Skeletal muscle satellite cell (primary cell): ENCODE measurements at regions not wholly inside any gene's neighbourhood (a gene's known extent, or its start where the extent isn't known, plus 50 kb on each side); places are given as distances from the start of the nearest gene placed in this dataset.

Experiments used
- H3K27me3 ChIP-seq: 2 replicates; pipeline ENCODE4 v1.7.0; 2013; ENCODE audit warnings: low read length; ENCODE audit not compliant: control insufficient read depth, insufficient read depth
- H3K36me3 ChIP-seq: 2 replicates; pipeline ENCODE4 v1.7.0; 2013; ENCODE audit warnings: mild to moderate bottlenecking, control low read depth, low read length; ENCODE audit not compliant: insufficient read depth
- H3K4me1 ChIP-seq: 2 replicates; pipeline ENCODE4 v1.7.0; 2013; ENCODE audit warnings: low read length; ENCODE audit not compliant: control insufficient read depth, insufficient read depth
- H3K4me2 ChIP-seq: 2 replicates; pipeline ENCODE4 v1.7.0; 2013; ENCODE audit warnings: mild to moderate bottlenecking, low read length
- H3K4me3 ChIP-seq: 2 replicates; pipeline ENCODE4 v1.7.0; 2013; ENCODE audit warnings: low read length
- H3K9ac ChIP-seq: 2 replicates; pipeline ENCODE4 v1.7.0; 2013; ENCODE audit warnings: mild to moderate bottlenecking, low read depth, low read length, moderate library complexity
- H3K9me3 ChIP-seq: replicated peaks from 2 replicates; pipeline ENCODE4 v1.7.0; 2013; ENCODE audit warnings: mild to moderate bottlenecking, control low read depth, low read length

DNA sequence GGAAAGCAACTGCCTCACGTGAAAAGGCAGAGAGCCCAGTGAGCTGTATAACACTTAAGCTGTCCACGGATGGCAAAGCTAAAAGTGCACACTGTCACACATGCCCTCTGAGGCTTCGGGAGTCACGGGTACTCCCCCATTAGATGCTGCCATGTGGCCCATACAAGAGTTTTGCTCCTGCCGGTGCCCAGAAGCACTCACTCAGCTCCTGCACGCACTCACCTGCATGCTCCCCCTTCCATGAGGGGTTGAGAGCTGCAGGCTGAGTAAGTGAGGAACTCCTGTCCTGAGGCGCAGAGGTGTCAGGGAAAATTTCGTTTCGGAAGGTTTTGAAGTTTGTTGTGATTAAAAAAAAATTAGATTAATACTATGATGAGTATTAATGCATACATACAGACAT is 939.2 kb upstream of the ATXN8OS start:
- Histone ChIP-seq H3K36me3 (no peaks in the 10 kb centered on the region), H3K27me3 (no peaks in the 10 kb centered on the region), H3K9ac (no peak overlapping the region), H3K9me3 (no peaks in the 10 kb centered on the region), H3K4me3 (no peak overlapping the region), H3K4me2 (no peak overlapping the region), H3K4me1 (no peaks in the 10 kb centered on the region)

GRCh38 chr13:69155136-69155535 is 952.5 kb upstream of the ATXN8OS start:
- Histone ChIP-seq H3K36me3 (no peaks in the 10 kb centered on the region), H3K4me2 (no peak overlapping the region), H3K9me3 (peaks cover 11% of the 10 kb centered on the region), H3K4me3 (no peak overlapping the region), H3K27me3 (no peaks in the 10 kb centered on the region), H3K4me1 (no peaks in the 10 kb centered on the region), H3K9ac (no peak overlapping the region)

DNA sequence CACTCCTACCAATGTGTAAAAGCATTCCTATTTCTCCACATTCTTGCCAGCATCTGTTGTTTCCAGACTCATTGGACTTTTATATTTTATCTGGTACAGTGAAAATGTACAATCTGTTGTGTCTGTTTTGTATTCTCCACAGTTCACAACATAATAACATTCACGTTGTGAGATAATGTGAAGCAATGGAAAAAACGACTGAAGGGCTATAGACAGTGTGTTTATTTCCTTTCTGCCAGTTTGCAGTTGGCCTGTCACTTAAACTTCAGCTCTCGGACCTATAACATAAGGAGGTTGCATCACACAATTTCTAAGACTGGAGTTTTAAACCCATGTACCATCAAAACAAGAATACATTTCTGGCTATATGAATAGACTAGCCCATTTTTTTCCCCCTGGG is 965.5 kb upstream of the ATXN8OS start:
- Histone ChIP-seq H3K4me3 (no peak overlapping the region), H3K4me1 (no peaks in the 10 kb centered on the region), H3K4me2 (no peak overlapping the region), H3K36me3 (no peaks in the 10 kb centered on the region), H3K9ac (no peak overlapping the region), H3K27me3 (no peaks in the 10 kb centered on the region), H3K9me3 (no peaks in the 10 kb centered on the region)

DNA sequence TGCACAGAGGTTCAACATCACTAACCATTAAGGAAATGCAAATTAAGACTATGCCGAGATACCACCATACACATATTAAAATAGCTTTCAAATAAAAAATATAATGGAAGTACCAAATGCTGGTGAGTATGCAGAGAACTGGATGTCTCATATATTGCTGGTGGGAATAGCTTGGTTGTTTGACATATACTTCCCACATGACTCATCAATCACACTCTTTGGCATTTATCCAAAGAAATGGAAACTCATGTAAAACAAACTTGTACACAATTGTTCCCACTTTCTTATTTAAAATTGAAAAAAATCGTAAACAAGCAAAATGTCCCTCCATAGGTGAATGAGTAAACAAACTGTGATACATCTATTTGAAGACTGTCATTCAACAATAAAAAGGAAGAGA is 982.6 kb upstream of the ATXN8OS start:
- Histone ChIP-seq H3K36me3 (no peaks in the 10 kb centered on the region), H3K4me2 (no peak overlapping the region), H3K9ac (no peak overlapping the region), H3K4me3 (no peak overlapping the region), H3K9me3 (no peaks in the 10 kb centered on the region), H3K27me3 (no peaks in the 10 kb centered on the region), H3K4me1 (no peaks in the 10 kb centered on the region)

- H3K4me3 ChIP-seq, result no peak overlapping the region
- no peaks in the 10 kb centered on the region for H3K27me3 ChIP-seq
- H3K9ac ChIP-seq, result no peak overlapping the region
- no peaks in the 10 kb centered on the region for H3K36me3 ChIP-seq
- no peaks in the 10 kb centered on the region for H3K4me1 ChIP-seq
- peaks cover 4% of the 10 kb centered on the region for H3K9me3 ChIP-seq
- no peak overlapping the region for H3K4me2 ChIP-seq
Observed at GRCh38 chr13:69109891-69110525, 997.6 kb upstream of the ATXN8OS start.

DNA sequence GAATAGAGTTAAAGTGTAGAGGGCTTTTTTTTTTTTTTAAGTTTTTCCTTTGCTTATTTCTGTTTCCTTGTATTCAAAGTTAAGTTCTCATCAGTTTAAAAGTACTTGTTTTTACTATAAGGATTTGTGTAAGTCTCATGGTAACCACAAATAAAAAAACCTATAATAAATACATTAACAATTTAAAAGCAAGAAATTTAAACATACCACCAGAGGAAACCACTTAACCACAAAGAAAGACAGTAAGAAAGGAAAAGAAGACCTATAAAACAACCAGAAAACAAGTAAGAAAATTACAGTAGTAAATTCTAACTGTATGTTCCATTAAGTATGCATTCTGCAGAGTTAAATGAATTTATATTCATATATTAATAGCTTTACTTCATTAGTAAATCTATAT is 999.1 kb upstream of the ATXN8OS start:
- Histone ChIP-seq H3K36me3 (no peaks in the 10 kb centered on the region), H3K4me1 (no peaks in the 10 kb centered on the region), H3K4me2 (no peak overlapping the region), H3K9me3 (peaks cover 4% of the 10 kb centered on the region), H3K9ac (no peak overlapping the region), H3K4me3 (no peak overlapping the region), H3K27me3 (no peaks in the 10 kb centered on the region)

DNA sequence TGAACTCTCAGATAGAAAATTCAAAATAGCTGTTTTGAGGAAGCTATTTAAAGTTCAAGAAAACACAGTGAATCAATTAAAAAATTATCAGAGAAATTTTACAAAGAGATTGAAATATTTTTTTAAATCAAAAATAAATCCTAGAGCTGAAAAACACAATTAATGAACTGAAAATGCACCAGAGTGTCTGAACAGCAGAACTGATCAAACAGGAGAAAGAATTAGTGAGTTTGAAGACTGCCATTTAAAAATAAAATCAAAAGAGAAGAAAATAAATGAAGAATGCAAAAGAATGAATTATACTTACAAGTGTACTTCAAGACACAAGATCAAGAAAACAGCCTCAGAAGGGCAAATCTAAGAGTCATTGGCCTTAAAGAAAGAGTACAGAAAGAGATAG is 1000.2 kb upstream of the ATXN8OS start:
- Histone ChIP-seq H3K4me3 (no peak overlapping the region), H3K4me2 (no peak overlapping the region), H3K27me3 (no peaks in the 10 kb centered on the region), H3K36me3 (no peaks in the 10 kb centered on the region), H3K9ac (no peak overlapping the region), H3K9me3 (peaks cover 4% of the 10 kb centered on the region), H3K4me1 (no peaks in the 10 kb centered on the region)

- Histone ChIP-seq H3K36me3 (no peaks in the 10 kb centered on the region), H3K4me1 (no peaks in the 10 kb centered on the region), H3K4me2 (no peak overlapping the region), H3K4me3 (no peak overlapping the region), H3K9ac (no peak overlapping the region), H3K9me3 (peaks cover 3% of the 10 kb centered on the region), H3K27me3 (no peaks in the 10 kb centered on the region)
Observed at GRCh38 chr13:69101841-69102240, 1005.8 kb upstream of the ATXN8OS start.

- no peak overlapping the region for H3K4me3 ChIP-seq
- no peaks in the 10 kb centered on the region for H3K36me3 ChIP-seq
- H3K4me1 ChIP-seq, result no peaks in the 10 kb centered on the region
- no peak overlapping the region for H3K4me2 ChIP-seq
- H3K9ac ChIP-seq, result no peak overlapping the region
- H3K9me3 ChIP-seq, result no peaks in the 10 kb centered on the region
- no peaks in the 10 kb centered on the region for H3K27me3 ChIP-seq
Observed at GRCh38 chr13:69094485-69094884, 1013.1 kb upstream of the ATXN8OS start.

- no peaks in the 10 kb centered on the region for H3K9me3 ChIP-seq
- no peak overlapping the region for H3K4me3 ChIP-seq
- no peak overlapping the region for H3K4me2 ChIP-seq
- no peaks in the 10 kb centered on the region for H3K4me1 ChIP-seq
- H3K36me3 ChIP-seq, result no peaks in the 10 kb centered on the region
- no peaks in the 10 kb centered on the region for H3K27me3 ChIP-seq
- no peak overlapping the region for H3K9ac ChIP-seq
Observed at GRCh38 chr13:69092615-69093322, 1014.9 kb upstream of the ATXN8OS start.

- Histone ChIP-seq H3K4me1 (no peaks in the 10 kb centered on the region), H3K4me3 (no peak overlapping the region), H3K4me2 (no peak overlapping the region), H3K9ac (no peak overlapping the region), H3K36me3 (no peaks in the 10 kb centered on the region), H3K9me3 (peaks cover 7% of the 10 kb centered on the region), H3K27me3 (no peaks in the 10 kb centered on the region)
Observed at GRCh38 chr13:69077267-69077666, 1030.4 kb upstream of the ATXN8OS start.

- H3K4me1 ChIP-seq, result no peaks in the 10 kb centered on the region
- no peak overlapping the region for H3K4me2 ChIP-seq
- no peak overlapping the region for H3K9ac ChIP-seq
- H3K4me3 ChIP-seq, result no peak overlapping the region
- H3K9me3 ChIP-seq, result peaks cover 4% of the 10 kb centered on the region
- no peaks in the 10 kb centered on the region for H3K36me3 ChIP-seq
- no peaks in the 10 kb centered on the region for H3K27me3 ChIP-seq
Observed at GRCh38 chr13:69069554-69070133, 1038.0 kb upstream of the ATXN8OS start.
